HG03342 (cell line): ENCODE measurements at regions not wholly inside any gene's neighbourhood (a gene's known extent, or its start where the extent isn't known, plus 50 kb on each side); places are given as distances from the start of the nearest gene placed in this dataset.

Experiments used
- ATAC-seq: cut with Tn5 transposase; IDR thresholded peaks from one replicate; pipeline ENCODE4 v1.9.1; 2021; ENCODE audit warnings: mild to moderate bottlenecking, moderate library complexity; ENCODE audit not compliant: unreplicated experiment

DNA sequence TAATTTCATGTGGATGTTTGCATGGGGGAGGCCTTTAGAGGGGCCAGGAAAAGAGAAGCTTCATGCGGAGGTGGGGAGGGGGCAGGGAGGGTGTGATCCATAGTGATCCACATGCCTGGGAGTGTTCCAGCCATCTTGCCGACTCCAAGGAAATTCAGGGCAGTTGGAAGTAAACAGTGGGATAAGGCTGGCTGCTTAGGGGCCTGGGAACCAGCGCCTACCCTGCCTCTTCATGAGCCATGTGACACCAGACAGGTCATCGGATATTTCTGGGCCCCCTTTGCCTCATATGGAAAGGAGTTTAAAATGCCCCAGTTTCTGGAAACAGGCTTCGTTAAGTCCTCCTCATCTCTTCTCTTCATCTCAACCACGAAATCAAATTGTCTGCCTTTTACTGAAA lies 983.2 kb downstream of the BCL11B start:
- no peak for ATAC-seq

DNA sequence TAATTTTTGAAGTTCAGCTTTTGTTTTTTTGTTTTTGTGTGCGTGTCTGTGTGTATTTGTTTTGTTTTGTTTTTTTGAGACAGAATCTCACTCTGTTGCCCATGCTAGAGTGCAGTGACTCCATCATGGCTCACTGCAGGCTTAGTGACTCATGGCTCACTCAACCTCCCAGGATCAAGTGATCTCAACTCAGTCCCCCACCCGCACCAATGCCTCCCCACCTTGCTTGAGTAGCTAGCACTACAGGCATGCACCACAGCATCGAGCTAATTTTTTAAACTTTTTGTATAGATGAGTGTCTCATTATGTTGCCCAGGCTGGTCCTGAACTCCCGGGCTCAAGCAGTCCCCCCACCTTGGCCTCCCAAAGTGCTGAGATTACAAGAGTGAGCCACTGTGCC lies 981.4 kb downstream of the BCL11B start:
- ATAC-seq: no peak

DNA sequence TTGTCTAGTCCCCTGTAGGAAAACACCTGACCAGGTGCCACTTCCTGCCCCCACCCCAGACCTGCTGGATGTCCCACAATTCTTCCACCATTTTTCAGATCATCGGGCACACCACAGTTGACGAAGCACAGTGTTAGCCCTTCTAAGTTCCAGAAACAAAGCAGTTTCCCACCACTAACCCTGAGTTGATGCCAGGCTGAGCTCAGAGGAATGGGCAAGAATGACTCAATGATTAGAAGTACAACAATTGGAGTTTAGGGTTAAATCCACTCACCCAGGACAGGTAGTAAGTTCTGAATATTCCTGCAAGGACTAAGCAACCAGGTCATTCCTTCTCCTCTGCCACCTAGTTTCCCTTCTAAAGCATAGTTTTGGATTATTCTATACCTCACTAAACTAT lies 979.8 kb downstream of the BCL11B start:
- ATAC-seq: no peak

DNA sequence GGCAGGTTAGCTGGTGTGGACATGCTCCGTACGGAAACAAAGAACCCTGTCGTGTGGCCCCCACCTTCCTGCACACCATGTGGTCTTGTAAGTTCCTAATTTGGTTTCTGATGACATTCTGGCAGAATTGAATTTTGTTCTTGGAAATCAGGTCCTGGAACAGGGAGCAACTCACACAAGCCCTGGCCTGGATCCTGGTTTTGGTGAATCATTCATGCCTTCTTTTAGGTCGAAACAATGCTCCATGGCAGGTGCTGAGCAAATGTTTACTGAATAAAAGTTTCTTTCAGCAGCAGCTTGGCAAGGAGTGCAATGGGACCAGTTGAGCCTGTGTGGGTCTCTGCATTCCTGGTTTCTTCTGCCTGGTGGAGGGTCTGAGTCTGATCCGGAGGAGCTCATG lies 978.4 kb downstream of the BCL11B start:
- no peak for ATAC-seq

DNA sequence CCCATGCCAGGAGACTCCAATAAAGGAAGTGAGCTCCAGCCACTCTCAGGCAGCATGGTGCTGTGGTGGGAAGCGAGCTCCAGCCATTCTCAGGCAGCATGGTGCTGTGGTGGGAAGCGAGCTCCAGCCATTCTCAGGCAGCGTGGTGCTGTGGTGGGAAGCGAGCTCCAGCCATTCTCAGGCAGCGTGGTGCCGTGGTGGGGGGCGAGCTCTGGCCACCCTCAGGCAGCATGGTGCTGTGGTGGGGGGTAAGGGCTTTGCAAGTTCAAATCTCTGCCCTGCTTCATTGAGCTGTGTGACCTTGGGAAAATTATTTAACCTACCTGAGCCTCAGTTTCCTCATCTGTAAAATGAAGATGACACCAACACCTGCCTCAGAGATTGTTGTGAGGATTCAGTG lies 975.1 kb downstream of the BCL11B start:
- no peak for ATAC-seq

DNA sequence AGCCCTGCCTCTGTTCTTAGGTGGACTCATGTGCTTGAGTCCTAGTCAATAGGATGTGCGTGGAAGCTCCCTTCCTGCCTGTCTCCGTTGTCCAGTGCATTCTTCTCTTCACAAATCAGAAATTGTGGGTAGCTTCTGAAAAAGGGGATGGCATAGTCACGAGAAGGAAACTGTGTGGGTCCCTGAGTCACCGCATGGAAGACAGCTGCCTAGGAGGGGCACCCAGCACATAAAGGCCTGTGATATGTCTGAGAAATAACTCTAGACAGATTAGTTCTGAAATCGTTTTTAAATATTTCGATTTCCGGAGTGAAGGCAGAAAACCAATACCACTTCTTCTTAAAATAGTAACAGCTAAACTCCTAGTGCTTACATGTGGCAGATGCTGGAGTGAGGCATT lies 974.4 kb downstream of the BCL11B start:
- no peak for ATAC-seq

DNA sequence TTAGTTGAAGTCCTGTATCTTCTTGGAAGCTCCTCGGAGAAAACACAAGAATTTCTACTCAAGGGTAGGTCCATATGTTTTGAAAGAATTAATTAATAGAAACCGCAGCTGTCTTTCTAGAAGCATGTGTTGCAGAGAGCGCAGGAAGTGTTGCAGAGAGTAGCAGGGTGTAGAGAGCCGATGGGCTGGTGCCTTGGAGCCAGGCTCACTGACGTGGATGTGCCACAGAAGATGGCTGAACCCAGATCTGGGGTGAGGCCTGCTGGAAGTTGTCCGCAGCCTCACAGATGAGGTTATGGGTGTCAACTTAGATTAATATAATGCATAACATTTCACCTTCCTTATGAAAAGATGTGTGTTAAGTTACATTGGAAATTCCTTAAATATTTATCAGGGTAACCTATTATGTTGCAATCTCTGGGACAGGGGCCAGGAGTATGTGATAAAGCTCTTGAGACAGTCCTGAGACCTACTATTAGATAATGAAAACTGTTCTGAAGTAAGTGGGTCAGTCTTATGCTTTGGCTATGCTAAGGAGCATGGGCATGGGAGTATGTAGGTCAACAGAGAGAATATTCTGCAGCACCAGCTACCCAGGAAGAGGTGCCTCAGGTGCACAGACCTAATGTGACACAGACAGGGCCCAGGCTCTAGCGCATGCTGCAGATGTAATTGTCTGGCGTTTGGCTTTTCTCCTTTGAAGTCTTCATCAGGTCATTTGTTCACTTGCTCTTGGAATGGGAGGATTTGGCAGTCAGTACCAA lies 973.3 kb downstream of the BCL11B start:
- ATAC-seq: no peak

DNA sequence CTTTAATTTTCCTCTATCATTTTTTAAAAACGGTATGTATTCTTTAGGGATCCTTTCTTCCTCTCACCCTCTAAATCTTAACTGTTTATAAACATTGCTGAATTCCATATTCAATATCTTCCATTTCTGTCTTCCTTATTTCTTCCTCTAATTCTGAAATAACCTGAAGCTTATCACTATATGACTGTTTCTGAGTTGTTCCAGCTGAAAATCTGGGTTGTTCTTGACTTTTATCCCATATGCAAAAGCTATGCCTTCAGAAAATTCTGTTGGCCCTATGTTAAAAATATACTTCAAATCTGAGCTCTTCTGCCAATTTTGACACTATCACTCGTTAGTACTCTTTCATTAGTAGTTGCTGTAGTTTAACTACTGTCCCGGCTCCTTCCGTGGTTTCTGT lies 970.3 kb downstream of the BCL11B start:
- no peak for ATAC-seq

DNA sequence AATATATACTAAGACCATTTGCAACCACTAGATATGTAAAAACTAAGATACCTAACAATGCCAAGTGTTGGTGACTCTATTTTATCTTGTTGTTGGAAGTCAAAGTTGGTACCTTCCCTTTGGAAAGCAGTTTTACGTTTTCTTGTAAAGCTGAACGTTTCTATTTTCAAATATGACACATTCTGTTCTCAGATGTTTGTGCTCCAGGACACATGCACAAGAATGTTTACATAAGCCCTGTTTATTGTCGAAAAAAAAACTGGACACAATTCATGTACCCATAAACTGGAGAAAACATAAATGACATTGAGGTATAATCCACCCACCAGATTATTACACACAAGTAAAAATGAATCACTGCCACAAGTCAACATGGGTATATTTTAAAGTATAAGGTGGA lies 967.4 kb downstream of the BCL11B start:
- ATAC-seq: no peak

DNA sequence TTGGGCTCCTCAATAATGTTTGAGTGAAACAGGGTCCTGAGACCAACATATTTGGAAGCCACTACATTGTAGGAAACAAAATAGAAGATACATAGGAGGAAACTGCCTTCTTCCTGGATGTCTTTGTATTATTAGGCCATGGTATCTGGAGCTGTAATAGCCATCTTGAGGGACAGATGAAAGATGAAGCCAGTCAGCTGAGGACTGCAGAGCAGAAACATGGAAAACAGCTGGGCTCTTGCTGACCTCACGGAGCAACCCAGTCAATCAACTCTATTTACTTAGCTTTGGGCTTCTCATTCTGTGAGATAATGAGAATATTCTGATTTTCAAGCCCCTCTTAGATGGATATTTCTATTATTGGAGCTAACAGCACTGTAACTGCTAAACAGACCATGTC lies 962.4 kb downstream of the BCL11B start:
- no peak for ATAC-seq

DNA sequence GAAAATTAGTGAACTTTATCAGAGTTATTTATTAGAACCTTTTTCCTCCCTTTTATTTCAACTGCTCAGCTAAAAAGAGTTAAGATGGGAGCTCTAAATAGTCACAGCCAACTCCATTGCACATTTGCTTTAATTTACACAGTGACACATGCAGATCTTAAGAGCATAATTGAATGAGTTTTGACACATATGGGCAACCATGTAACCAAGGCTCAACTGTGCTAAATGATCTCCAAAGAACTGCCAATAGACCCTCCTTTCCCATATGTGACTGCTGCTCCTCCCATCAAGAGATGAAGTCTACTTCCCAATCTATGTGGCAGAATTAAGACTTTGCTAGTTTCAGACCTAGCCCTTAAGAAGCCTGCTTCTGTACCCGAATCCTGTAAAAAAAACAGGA lies 960.0 kb downstream of the BCL11B start:
- no peak for ATAC-seq

DNA sequence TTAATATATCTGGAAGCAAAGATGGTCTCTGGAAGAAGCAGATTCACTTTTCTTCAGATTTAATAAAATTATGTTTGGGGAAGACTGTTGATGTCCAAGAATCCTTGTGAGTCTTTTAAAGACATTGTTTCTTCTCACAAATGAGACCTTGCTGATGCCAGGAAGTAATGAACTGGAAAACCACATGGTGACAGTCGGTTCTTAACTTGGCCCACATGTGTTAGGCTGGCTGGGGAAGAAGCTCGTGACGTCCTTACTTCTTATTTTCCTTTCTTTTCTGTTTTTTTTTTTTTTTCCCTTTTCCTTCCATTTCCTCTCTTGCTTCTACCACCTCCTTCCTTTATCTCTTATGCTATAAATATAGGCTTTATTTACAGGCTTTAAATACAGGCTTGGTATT lies 950.2 kb downstream of the BCL11B start:
- ATAC-seq: no peak

DNA sequence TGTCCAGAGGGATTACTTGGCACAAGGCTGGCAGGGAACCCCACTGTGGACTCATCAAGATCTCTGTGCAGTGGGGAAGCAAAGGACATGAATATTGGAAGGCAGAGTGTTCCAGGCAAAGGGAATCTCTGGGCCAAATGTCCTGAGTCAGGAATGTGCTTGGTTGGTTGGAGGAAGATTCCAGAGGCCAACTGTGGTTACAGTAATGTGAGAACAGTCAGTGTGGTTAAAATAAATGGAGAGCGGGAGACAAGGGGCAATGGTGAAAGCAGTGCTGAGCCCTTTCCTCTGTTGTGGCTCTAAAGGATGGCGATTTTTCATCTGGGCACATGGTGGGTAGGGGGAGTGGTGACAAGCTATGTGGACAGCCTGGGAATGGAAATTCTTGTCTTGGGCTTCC lies 948.2 kb downstream of the BCL11B start:
- ATAC-seq: no peak

DNA sequence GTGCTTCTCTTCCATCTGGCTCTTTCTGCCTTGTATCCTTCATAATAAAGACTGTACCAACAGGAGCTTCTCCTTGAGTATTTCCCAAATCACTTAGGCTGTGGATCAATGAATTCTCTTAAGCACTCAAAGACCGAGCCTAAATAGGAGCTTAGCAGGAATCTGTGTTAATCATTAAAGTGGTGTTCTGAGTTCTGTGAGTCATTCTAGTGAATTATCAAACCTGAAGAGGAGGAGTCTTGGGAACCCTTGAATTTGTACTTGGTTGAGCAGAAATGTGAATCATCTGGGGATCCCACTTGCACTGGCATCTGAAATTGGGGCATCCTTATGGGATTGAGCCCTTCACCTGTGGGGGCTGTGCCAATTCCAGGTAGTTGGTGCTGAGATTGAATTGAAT lies 946.2 kb downstream of the BCL11B start:
- ATAC-seq: no peak

DNA sequence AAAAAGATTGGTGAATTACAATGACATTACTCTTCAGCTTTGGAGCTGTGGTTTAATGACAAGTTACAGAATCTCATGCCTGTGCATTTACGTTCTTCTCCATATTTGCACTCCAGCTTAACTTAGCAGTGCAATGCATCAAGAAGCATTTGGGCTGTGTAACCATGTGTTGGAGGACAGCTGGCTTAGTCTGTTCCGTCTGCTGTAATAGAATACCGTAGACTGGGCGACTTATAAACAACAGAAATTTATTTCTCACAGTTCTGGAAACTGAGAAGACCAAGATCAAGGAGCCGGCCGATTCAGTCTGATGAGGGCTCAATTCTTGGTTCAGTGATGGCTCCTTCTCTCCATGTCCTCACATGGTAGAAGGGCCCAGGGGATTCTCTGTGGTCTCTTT lies 943.5 kb downstream of the BCL11B start:
- no peak for ATAC-seq

DNA sequence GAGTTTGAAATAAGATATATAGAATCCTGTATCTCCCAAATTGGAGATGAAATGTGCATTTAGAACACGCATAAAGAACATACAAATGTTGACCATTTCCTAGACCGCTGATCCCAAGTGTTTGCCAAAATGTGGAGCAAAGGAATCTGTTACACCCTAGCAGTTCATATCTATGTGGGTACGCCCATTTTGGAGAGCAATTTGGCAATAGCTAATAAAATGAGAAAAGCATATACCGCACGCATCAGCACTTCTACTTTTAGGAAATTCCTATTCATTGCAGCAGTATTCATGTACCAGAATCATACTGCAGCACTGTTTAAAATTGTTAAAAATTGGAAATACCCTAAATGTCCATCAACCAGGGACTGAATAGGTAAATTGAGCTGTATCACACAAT lies 937.8 kb downstream of the BCL11B start:
- no peak for ATAC-seq

DNA sequence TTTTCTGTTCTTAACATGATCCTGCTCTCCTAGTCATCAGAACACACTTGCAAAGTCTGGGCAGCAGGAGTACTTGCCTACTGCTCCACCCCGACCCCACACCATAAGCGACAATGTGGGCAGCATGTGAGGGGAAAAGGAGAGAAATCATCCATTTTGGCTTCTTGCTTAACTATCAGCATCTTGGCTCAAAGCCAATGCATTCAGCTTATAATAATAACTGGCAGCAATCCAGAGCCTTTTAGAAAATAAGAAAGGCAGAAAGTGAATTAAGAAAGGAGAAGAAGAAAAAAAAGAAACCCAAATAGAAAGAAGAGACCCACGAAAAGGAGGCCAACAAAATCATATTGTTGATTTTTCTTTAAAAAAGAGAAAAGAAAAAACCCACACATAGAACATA lies 930.8 kb downstream of the BCL11B start:
- ATAC-seq: no peak

DNA sequence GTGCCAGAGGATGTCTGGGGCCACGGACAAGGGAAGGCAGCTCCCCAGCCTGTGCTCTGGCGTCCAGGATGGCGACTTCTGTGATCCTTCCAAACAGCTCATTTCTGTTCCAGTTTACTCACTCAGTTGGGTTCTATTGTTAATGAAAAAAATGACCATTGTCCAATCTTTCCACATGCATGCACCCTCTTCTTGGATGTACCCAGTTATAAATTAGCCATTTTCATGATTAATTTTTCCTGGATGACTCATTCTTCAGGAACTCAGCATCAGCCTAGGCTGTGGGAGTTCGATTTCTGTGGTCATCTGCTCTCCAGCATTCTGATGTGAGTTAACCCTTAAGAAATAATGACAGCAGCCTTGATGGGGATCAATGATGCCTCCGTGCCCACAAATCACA lies 926.8 kb downstream of the BCL11B start:
- no peak for ATAC-seq

DNA sequence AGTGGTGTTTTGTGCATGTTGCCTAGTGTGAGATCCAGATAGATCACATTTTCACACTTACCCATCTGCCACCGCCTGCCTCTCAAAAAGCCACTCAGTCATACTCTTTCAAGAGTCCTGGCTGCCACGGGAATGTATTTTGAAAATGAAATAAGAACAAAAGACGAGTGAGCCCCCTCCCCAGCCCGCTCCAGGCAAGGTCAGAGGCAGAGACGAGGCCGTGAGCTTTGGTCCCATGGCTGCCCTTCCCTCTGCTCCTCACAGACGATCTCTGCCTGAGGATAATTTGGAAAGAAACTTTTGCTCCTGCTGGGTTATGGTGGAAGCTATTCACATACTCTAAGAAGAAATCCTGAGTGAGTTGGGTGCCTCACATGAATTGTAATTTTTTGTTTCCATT lies 924.3 kb downstream of the BCL11B start:
- ATAC-seq: no peak

DNA sequence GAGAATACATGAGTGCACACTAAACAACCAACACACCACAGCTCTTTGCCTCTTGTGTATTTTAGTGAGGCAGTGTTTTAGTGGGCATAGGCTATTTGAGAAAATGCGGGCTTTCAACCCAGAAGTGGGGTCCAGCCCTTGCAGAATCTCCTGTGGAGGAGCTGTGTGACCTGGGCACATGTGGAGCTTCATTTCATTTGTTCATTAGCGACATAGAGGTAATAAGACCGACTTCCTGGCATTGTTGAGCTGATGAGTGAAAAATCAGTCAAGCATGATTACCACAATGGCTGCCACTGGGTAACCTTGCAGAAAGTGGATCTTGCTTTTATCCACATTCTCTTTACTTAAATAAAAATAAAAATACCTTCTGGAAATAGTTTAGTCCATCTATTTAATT lies 923.5 kb downstream of the BCL11B start:
- no peak for ATAC-seq

DNA sequence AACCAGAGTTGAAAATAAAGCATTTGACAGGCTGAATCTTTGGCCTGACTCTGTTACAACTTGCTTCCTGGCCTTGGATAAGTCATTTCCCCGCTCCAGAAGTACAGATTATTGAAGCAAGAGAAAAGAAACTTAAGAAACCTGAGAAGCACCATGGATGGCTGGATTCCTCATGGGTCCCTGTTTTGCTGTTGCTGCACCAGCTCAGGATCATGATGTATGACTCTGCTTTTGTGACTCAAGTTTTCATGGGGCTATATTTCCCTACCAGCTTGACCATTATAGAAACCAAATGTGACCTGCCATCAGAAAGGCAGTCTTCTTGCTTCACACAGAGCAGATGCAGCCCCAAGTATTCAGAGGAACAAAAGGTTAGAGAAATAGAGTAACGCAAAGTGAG lies 921.8 kb downstream of the BCL11B start:
- ATAC-seq: no peak

DNA sequence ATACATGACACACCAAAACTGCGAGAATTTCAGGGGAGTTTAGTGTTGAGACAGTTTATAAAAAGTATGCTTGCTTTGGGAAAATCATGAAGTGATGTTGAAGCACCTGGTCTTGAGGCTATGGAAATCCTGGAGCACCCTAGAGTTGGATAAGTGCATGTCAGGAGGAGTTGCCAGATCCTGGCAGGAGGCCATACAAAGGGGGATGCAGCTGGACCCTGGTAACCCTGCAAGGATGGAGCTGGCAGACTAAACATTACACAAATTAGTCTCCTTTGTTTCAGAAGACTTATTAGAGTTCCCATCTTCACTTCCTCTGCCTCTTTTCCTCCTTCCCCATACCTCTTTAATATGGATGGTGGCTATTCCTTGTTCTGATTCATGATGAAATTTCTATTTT lies 907.0 kb downstream of the BCL11B start:
- ATAC-seq: no peak

DNA sequence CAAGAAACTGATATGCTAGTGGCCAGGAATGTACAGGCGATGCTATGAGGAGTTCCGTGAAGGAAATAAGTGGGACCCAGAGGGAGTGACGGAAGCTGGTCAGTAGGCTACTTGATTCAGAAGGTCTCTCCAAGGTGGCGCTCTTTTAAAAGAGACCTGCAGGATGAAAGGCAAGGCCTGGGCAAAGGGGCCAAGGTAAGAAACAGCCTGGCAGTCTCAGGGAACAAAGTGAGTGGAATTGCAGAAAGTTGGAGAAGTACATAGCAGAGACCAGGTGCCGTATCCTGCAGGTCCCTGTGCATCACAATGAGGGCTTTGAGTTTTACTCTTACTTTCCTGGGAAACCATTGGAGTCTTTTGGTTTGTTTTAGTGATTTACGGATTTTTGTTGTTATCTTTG lies 905.6 kb downstream of the BCL11B start:
- no peak for ATAC-seq
